ENCODE measurements at regions not wholly inside any gene's neighbourhood (a gene's known extent, or its start where the extent isn't known, plus 50 kb on each side); places are given as distances from the start of the nearest gene placed in this dataset.
"Not testable (repeated sequence)": the region's sequence is repeated elsewhere in the genome, so short reads cannot be mapped to it uniquely, and the experiment has no call there.

- TF ChIP-seq SOX6 (IDR thresholded peaks at IDR 0.05), result peak; percentile 44; the same call in 1 of the 2 replicates
- peak; percentile 52; the same call in 1 of the 2 replicates for TF ChIP-seq ZNF592 (IDR thresholded peaks at IDR 0.05)
- peak; percentile 76 for TF ChIP-seq NR2C1 (IDR thresholded peaks at IDR 0.05)
- peak; percentile 73 for TF ChIP-seq NR2C1 (tag; IDR thresholded peaks at IDR 0.05)
- TF ChIP-seq LEF1 (IDR thresholded peaks at IDR 0.05), result peak; percentile 32; the same call in 1 of the 2 replicates
- 0 out of 2 replicates have a peak, but pooled peaks have one; percentile 46 for TF ChIP-seq DMBX1 (CRISPR knock-in tag; IDR thresholded peaks at IDR 0.05; ENCODE audit: borderline replicate concordance)
- H3K4me1 ChIP-seq (replicated peaks in 1 of 2; ENCODE audit: control insufficient read depth in 2 of 2, insufficient read depth in 2 of 2, low read length in 2 of 2); CTCF ChIA-PET (ENCODE audit: low intra/inter-chr PET ratio); H3K4me3 ChIP-seq; H3K27me3 ChIP-seq (ENCODE audit: control insufficient read depth in 2 of 2, insufficient read depth in 2 of 2, low read length in 2 of 2); H4K20me1 ChIP-seq (replicated peaks; ENCODE audit: control insufficient read depth, insufficient read depth, low read length); H3K4me2 ChIP-seq (ENCODE audit: insufficient read depth, low read length); FAIRE-seq; H3K79me2 ChIP-seq (ENCODE audit: control insufficient read depth, insufficient read depth, low read length); BruUV-seq (replicated peaks); intact Hi-C loops (cut with micrococcal nuclease); H3K36me3 ChIP-seq (ENCODE audit: control insufficient read depth, insufficient read depth, low read length); H3K9me3 ChIP-seq (replicated peaks; ENCODE audit: control insufficient read depth, insufficient read depth, low read depth, low read length); POLR2A ChIA-PET; H3K9ac ChIP-seq (ENCODE audit: insufficient read depth in 1 of 2, low read depth in 2 of 2, low read length in 2 of 2); H3K9me1 ChIP-seq (ENCODE audit: control insufficient read depth, insufficient read depth, low read length); in situ Hi-C loops (cut with MboI): not testable (repeated sequence)
- H2AFZ ChIP-seq (ENCODE audit: low read depth, low read length), result peak overlapping the region; percentile 84
- 29% methylated on average over 4 of the region's 5 CpGs for WGBS (ENCODE audit: insufficient coverage, low coverage, missing lambda C conversion rate)
- H3K27ac ChIP-seq (ENCODE audit: extremely low read depth, low read depth, low read length), result peak overlapping the region; percentile 69
- ATAC-seq (peak; percentile 5), DNase-seq (ENCODE audit: extremely low read depth in 1 of 4, low spot score in 3 of 4) (peak in 1 of 4 experiments; percentile 13)
These were observed 99.1 kb upstream of the NBPF26 start for GRCh38 chr1:120624565-120625064.

- FAIRE-seq; H3K27me3 ChIP-seq (ENCODE audit: control insufficient read depth in 2 of 2, insufficient read depth in 2 of 2, low read length in 2 of 2); H3K36me3 ChIP-seq (ENCODE audit: control insufficient read depth, insufficient read depth, low read length); H2AFZ ChIP-seq (ENCODE audit: low read depth, low read length); H3K4me3 ChIP-seq; H3K79me2 ChIP-seq (ENCODE audit: control insufficient read depth, insufficient read depth, low read length); in situ Hi-C loops (cut with MboI); H3K27ac ChIP-seq (ENCODE audit: extremely low read depth, low read depth, low read length); CTCF ChIA-PET (ENCODE audit: low intra/inter-chr PET ratio); H3K9me3 ChIP-seq (replicated peaks; ENCODE audit: control insufficient read depth, insufficient read depth, low read depth, low read length); DNase-seq (ENCODE audit: extremely low read depth in 1 of 4, low spot score in 3 of 4); BruUV-seq (replicated peaks); H3K9me1 ChIP-seq (ENCODE audit: control insufficient read depth, insufficient read depth, low read length); POLR2A ChIA-PET; H3K4me1 ChIP-seq (replicated peaks in 1 of 2; ENCODE audit: control insufficient read depth in 2 of 2, insufficient read depth in 2 of 2, low read length in 2 of 2); H4K20me1 ChIP-seq (replicated peaks; ENCODE audit: control insufficient read depth, insufficient read depth, low read length); H3K9ac ChIP-seq (ENCODE audit: insufficient read depth in 1 of 2, low read depth in 2 of 2, low read length in 2 of 2); intact Hi-C loops (cut with micrococcal nuclease); H3K4me2 ChIP-seq (ENCODE audit: insufficient read depth, low read length): not testable (repeated sequence)
- ATAC-seq, result peak; percentile 74
- WGBS (ENCODE audit: insufficient coverage, low coverage, missing lambda C conversion rate), result no CpG with 5 or more reads among the region's 1 CpG
These were observed 93.8 kb upstream of the NBPF26 start for GRCh38 chr1:120629832-120630455.

Measured in K562 (cell line).